ENCODE measurements at regions not wholly inside any gene's neighbourhood (a gene's known extent, or its start where the extent isn't known, plus 50 kb on each side); places are given as distances from the start of the nearest gene placed in this dataset.

DNA sequence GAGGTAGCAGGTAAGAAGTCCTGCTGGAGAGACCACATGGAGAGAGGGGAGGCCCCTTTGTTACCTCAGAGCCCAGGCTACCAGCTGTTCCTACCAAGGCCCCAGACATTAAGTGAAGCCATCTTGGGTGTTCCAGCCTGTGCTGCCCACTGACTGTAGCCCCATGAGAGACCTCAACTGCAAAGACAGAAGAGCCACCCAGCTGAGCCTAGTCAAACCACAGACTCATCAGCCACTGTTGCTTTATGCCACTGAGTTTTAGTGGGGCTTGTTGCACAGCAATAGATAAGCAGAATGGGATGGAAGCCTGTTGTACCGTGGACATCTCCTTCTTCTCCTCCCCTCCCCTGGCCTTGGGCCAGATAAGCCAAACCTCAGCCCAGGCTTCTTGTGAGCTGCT is 83.9 kb downstream of the ADRA2C start:
- TF ChIP-seq, protein P1, sequence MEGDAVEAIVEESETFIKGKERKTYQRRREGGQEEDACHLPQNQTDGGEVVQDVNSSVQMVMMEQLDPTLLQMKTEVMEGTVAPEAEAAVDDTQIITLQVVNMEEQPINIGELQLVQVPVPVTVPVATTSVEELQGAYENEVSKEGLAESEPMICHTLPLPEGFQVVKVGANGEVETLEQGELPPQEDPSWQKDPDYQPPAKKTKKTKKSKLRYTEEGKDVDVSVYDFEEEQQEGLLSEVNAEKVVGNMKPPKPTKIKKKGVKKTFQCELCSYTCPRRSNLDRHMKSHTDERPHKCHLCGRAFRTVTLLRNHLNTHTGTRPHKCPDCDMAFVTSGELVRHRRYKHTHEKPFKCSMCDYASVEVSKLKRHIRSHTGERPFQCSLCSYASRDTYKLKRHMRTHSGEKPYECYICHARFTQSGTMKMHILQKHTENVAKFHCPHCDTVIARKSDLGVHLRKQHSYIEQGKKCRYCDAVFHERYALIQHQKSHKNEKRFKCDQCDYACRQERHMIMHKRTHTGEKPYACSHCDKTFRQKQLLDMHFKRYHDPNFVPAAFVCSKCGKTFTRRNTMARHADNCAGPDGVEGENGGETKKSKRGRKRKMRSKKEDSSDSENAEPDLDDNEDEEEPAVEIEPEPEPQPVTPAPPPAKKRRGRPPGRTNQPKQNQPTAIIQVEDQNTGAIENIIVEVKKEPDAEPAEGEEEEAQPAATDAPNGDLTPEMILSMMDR (IDR thresholded peaks at IDR 0.05), result no peak
- TF ChIP-seq POLR2A (IDR thresholded peaks at IDR 0.05), result no peak
